Right renal cortex interstitium (tissue), 3 donors: ENCODE measurements at regions not wholly inside any gene's neighbourhood (a gene's known extent, or its start where the extent isn't known, plus 50 kb on each side); places are given as distances from the start of the nearest gene placed in this dataset.

ENCODE experiments used
- DNase-seq, 3 donors: peaks; one replicate each; pipeline ENCODE4 v3.0.0-alpha.2; 2013; ENCODE audit warnings: low read depth in 3 of 3, low spot score in 2 of 3

- DNase-seq: no peak
Measured at GRCh38 chr9:88077071-88077617, 61.1 kb downstream of the SPATA31C2 start.

GRCh38 chr9:88076286-88077070, 61.8 kb downstream of the SPATA31C2 start:
- peak; percentile 52 to 66 (median 60) for DNase-seq

- DNase-seq: no peak
Measured at GRCh38 chr9:88075966-88076285, 62.3 kb downstream of the SPATA31C2 start.

- DNase-seq: no peak
Measured at GRCh38 chr9:88075506-88075905, 62.8 kb downstream of the SPATA31C2 start.

GRCh38 chr9:88074931-88075330, 63.3 kb downstream of the SPATA31C2 start:
- no peak for DNase-seq

GRCh38 chr9:88072831-88073375, 65.4 kb downstream of the SPATA31C2 start:
- DNase-seq: no peak

GRCh38 chr9:88071331-88071730, 66.9 kb downstream of the SPATA31C2 start:
- DNase-seq: no peak

- DNase-seq: no peak
Measured at GRCh38 chr9:88065619-88066018, 72.7 kb downstream of the SPATA31C2 start.

- no peak for DNase-seq
Measured at GRCh38 chr9:88064554-88064953, 73.7 kb downstream of the SPATA31C2 start.

- no peak for DNase-seq
Measured at GRCh38 chr9:88060746-88061145, 77.5 kb downstream of the SPATA31C2 start.

- no peak for DNase-seq
Measured at GRCh38 chr9:88059469-88059868, 78.8 kb downstream of the SPATA31C2 start.

- no peak for DNase-seq
Measured at GRCh38 chr9:88056876-88057275, 81.4 kb downstream of the SPATA31C2 start.

GRCh38 chr9:88053856-88054501, 79.6 kb upstream of the CDK20 start:
- no peak for DNase-seq

GRCh38 chr9:88052321-88052965, 78.1 kb upstream of the CDK20 start:
- DNase-seq: no peak

- no peak for DNase-seq
Measured at GRCh38 chr9:88051138-88051537, 76.8 kb upstream of the CDK20 start.

GRCh38 chr9:88049677-88050307, 75.5 kb upstream of the CDK20 start:
- DNase-seq: no peak

- no peak for DNase-seq
Measured at GRCh38 chr9:88046542-88046941, 72.2 kb upstream of the CDK20 start.

- no peak for DNase-seq
Measured at GRCh38 chr9:88045686-88046085, 71.4 kb upstream of the CDK20 start.

- no peak for DNase-seq
Measured at GRCh38 chr9:88044200-88044599, 69.9 kb upstream of the CDK20 start.

GRCh38 chr9:88043647-88044046, 69.3 kb upstream of the CDK20 start:
- DNase-seq: no peak

GRCh38 chr9:88041447-88041846, 67.1 kb upstream of the CDK20 start:
- DNase-seq: no peak
